HG03460 (cell line): ENCODE measurements at regions not wholly inside any gene's neighbourhood (a gene's known extent, or its start where the extent isn't known, plus 50 kb on each side); places are given as distances from the start of the nearest gene placed in this dataset.

Experiments used
- ATAC-seq: cut with Tn5 transposase; IDR thresholded peaks from one replicate; pipeline ENCODE4 v1.9.1; 2021; ENCODE audit not compliant: unreplicated experiment

- no peak for ATAC-seq
These were observed 195.2 kb downstream of the KDR start for GRCh38 chr4:54930226-54930625.

GRCh38 chr4:54929459-54929858 is 195.9 kb downstream of the KDR start:
- no peak for ATAC-seq

GRCh38 chr4:54924891-54925290 is 200.5 kb downstream of the KDR start:
- no peak for ATAC-seq

GRCh38 chr4:54915276-54915675 is 210.1 kb downstream of the KDR start:
- ATAC-seq = no peak

GRCh38 chr4:54914781-54915180 is 210.6 kb downstream of the KDR start:
- no peak for ATAC-seq

- ATAC-seq = no peak
These were observed 211.5 kb downstream of the KDR start for GRCh38 chr4:54913751-54914526.

GRCh38 chr4:54912155-54912554 is 213.2 kb downstream of the KDR start:
- no peak for ATAC-seq

GRCh38 chr4:54909961-54910360 is 215.4 kb downstream of the KDR start:
- ATAC-seq = no peak

- peak; percentile 74 for ATAC-seq
These were observed 216.6 kb downstream of the KDR start for GRCh38 chr4:54908763-54909162.

- no peak for ATAC-seq
These were observed 220.4 kb downstream of the KDR start for GRCh38 chr4:54904953-54905352.

GRCh38 chr4:54902976-54903375 is 222.4 kb downstream of the KDR start:
- ATAC-seq = no peak

- ATAC-seq = no peak
These were observed 223.1 kb downstream of the KDR start for GRCh38 chr4:54902271-54902670.

GRCh38 chr4:54901202-54901601 is 224.2 kb downstream of the KDR start:
- ATAC-seq = no peak

- no peak for ATAC-seq
These were observed 226.6 kb downstream of the KDR start for GRCh38 chr4:54898656-54899340.

GRCh38 chr4:54898056-54898562 is 227.3 kb downstream of the KDR start:
- ATAC-seq = no peak

- ATAC-seq = no peak
These were observed 227.8 kb downstream of the KDR start for GRCh38 chr4:54897590-54897989.

GRCh38 chr4:54882616-54883015 is 224.9 kb downstream of the KIT start:
- no peak for ATAC-seq

- ATAC-seq = no peak
These were observed 221.8 kb downstream of the KIT start for GRCh38 chr4:54879576-54879975.

GRCh38 chr4:54877006-54877405 is 219.2 kb downstream of the KIT start:
- ATAC-seq = no peak

- no peak for ATAC-seq
These were observed 214.5 kb downstream of the KIT start for GRCh38 chr4:54872261-54872660.

- no peak for ATAC-seq
These were observed 206.0 kb downstream of the KIT start for GRCh38 chr4:54863571-54864255.

- no peak for ATAC-seq
These were observed 203.4 kb downstream of the KIT start for GRCh38 chr4:54861201-54861600.
